HEK293 (cell line): ENCODE measurements at regions not wholly inside any gene's neighbourhood (a gene's known extent, or its start where the extent isn't known, plus 50 kb on each side); places are given as distances from the start of the nearest gene placed in this dataset.

Source experiments
- GLI2 ChIP-seq: fragments of 450-650 bp; formaldehyde crosslinking; IDR thresholded peaks from 2 replicates; pipeline ENCODE4; 2017; ENCODE audit warnings: missing biosample characterization, missing genetic modification characterization, low read depth, borderline replicate concordance
- HIC1 ChIP-seq: fragments of 450-650 bp; formaldehyde crosslinking; IDR thresholded peaks from 2 replicates; pipeline ENCODE4 v1.5.1; 2016; ENCODE audit warnings: missing biosample characterization, missing genetic modification characterization
- HOXD13 ChIP-seq: sonication (generic); formaldehyde crosslinking; IDR thresholded peaks from 2 replicates; pipeline ENCODE4 v1.8.0; 2022; ENCODE audit warnings: missing genetic modification reagents, borderline replicate concordance
- KLF1 ChIP-seq: fragments of 450-650 bp; formaldehyde crosslinking; IDR thresholded peaks from 2 replicates; pipeline ENCODE4 v1.5.1; 2016; ENCODE audit warnings: missing biosample characterization, missing genetic modification characterization
- MYNN ChIP-seq: fragments of 450-650 bp; formaldehyde crosslinking; IDR thresholded peaks from 2 replicates; pipeline ENCODE4 v1.5.1; 2016; ENCODE audit warnings: missing biosample characterization, missing genetic modification characterization, borderline replicate concordance
- PRDM4 ChIP-seq: fragments of 450-650 bp; formaldehyde crosslinking; IDR thresholded peaks from 2 replicates; pipeline ENCODE4 v1.5.1; 2017; ENCODE audit warnings: missing biosample characterization, missing genetic modification characterization
- SP3 ChIP-seq: fragments of 450-650 bp; formaldehyde crosslinking; IDR thresholded peaks from 2 replicates; pipeline ENCODE4 v1.5.1; 2016; ENCODE audit warnings: missing biosample characterization, missing genetic modification characterization
- SP7 ChIP-seq: fragments of 450-650 bp; formaldehyde crosslinking; IDR thresholded peaks from 2 replicates; pipeline ENCODE4 v1.5.1; 2016; ENCODE audit warnings: missing biosample characterization, missing genetic modification characterization
- ZBTB17 ChIP-seq: fragments of 450-650 bp; formaldehyde crosslinking; IDR thresholded peaks from 2 replicates; pipeline ENCODE4 v1.5.1; 2016; ENCODE audit warnings: missing biosample characterization, missing genetic modification characterization
- ZBTB26 ChIP-seq: fragments of 450-650 bp; formaldehyde crosslinking; optimal IDR thresholded peaks from 2 replicates; pipeline ENCODE3; 2016; ENCODE audit warnings: missing biosample characterization, mild to moderate bottlenecking, missing genetic modification characterization
- ZBTB8A ChIP-seq: fragments of 450-650 bp; formaldehyde crosslinking; IDR thresholded peaks from 2 replicates; pipeline ENCODE4 v1.5.1; 2016; ENCODE audit warnings: missing biosample characterization, missing genetic modification characterization
- ZFP3 ChIP-seq: fragments of 450-650 bp; formaldehyde crosslinking; IDR thresholded peaks from 2 replicates; pipeline ENCODE4 v1.5.1; 2016; ENCODE audit warnings: low read depth, missing biosample characterization, missing genetic modification characterization
- ZFP41 ChIP-seq: fragments of 450-650 bp; formaldehyde crosslinking; IDR thresholded peaks from 2 replicates; pipeline ENCODE4 v1.5.1; 2016; ENCODE audit warnings: missing biosample characterization, missing genetic modification characterization, borderline replicate concordance
- ZNF148 ChIP-seq: fragments of 450-650 bp; formaldehyde crosslinking; IDR thresholded peaks from 2 replicates; pipeline ENCODE4 v1.5.0; 2017; ENCODE audit warnings: missing biosample characterization, missing genetic modification characterization, borderline replicate concordance
- ZNF280C ChIP-seq: fragments of 450-650 bp; formaldehyde crosslinking; IDR thresholded peaks from 2 replicates; pipeline ENCODE4 v1.5.1; 2016; ENCODE audit warnings: missing biosample characterization, missing genetic modification characterization
- ZNF366 ChIP-seq: fragments of 450-650 bp; formaldehyde crosslinking; conservative IDR thresholded peaks from 2 replicates; pipeline ENCODE4 v1.5.1; 2016; ENCODE audit warnings: missing biosample characterization, missing genetic modification characterization
- ZNF394 ChIP-seq: fragments of 450-650 bp; formaldehyde crosslinking; IDR thresholded peaks from 2 replicates; pipeline ENCODE4 v1.5.1; 2016; ENCODE audit warnings: missing biosample characterization, missing genetic modification characterization, mild to moderate bottlenecking, moderate library complexity, borderline replicate concordance
- ZNF426 ChIP-seq: fragments of 450-650 bp; formaldehyde crosslinking; IDR thresholded peaks from 2 replicates; pipeline ENCODE4 v1.5.1; 2017; ENCODE audit warnings: missing biosample characterization, missing genetic modification characterization, mild to moderate bottlenecking, inconsistent platforms, moderate library complexity
- ZNF529 ChIP-seq: fragments of 450-650 bp; formaldehyde crosslinking; IDR thresholded peaks from 2 replicates; pipeline ENCODE4 v1.5.1; 2017; ENCODE audit warnings: missing genetic modification characterization, missing biosample characterization; ENCODE audit not compliant: insufficient replicate concordance
- ZNF549 ChIP-seq: fragments of 450-650 bp; IDR thresholded peaks from 2 replicates; pipeline ENCODE4 v1.5.1; 2018; ENCODE audit warnings: missing biosample characterization, missing genetic modification characterization, mild to moderate bottlenecking, inconsistent platforms, moderate library complexity
- ZNF561 ChIP-seq: fragments of 450-650 bp; IDR thresholded peaks from 2 replicates; pipeline ENCODE4 v1.5.1; 2018; ENCODE audit warnings: missing biosample characterization, missing genetic modification characterization, borderline replicate concordance
- ZNF596 ChIP-seq: fragments of 450-650 bp; IDR thresholded peaks from 2 replicates; pipeline ENCODE4 v1.5.0; 2018; ENCODE audit warnings: missing biosample characterization, mild to moderate bottlenecking, missing genetic modification characterization, moderate library complexity
- ZNF626 ChIP-seq: fragments of 450-650 bp; sonication (Bioruptor Pico); formaldehyde crosslinking; IDR thresholded peaks from 2 replicates; pipeline ENCODE4 v1.5.1; 2018; ENCODE audit warnings: missing biosample characterization, missing genetic modification characterization, inconsistent platforms
- ZNF654 ChIP-seq: fragments of 450-650 bp; formaldehyde crosslinking; IDR thresholded peaks from 2 replicates; pipeline ENCODE4 v1.5.1; 2016; ENCODE audit warnings: low read depth, missing biosample characterization, missing genetic modification characterization
- ZSCAN16 ChIP-seq: fragments of 450-650 bp; formaldehyde crosslinking; IDR thresholded peaks from 2 replicates; pipeline ENCODE4 v1.5.1; 2016; ENCODE audit warnings: missing biosample characterization, missing genetic modification characterization

GRCh38 chr12:124480469-124481256 is 86.7 kb downstream of the NCOR2 start (continued):
- TF ChIP-seq ZNF280C (tag by site-specific recombination) (no peak), ZSCAN16 (tag by site-specific recombination) (no peak), ZNF426 (tag by site-specific recombination) (no peak), ZNF561 (no peak), HOXD13 (CRISPR knock-in tag) (no peak), ZFP3 (no peak), MYNN (tag by site-specific recombination) (no peak), ZNF529 (no peak), ZNF549 (tag by site-specific recombination) (no peak), HIC1 (tag by site-specific recombination) (peak; percentile 78), ZNF654 (no peak), GLI2 (tag by site-specific recombination) (no peak), ZNF366 (tag by site-specific recombination) (peak; percentile 51; the same call in 1 of the 2 replicates), ZNF626 (tag by site-specific recombination) (no peak), SP3 (tag by site-specific recombination) (no peak), SP7 (no peak), ZNF596 (tag by site-specific recombination) (no peak), ZBTB26 (tag by site-specific recombination) (no peak), PRDM4 (tag by site-specific recombination) (no peak), ZNF148 (no peak), ZNF394 (tag by site-specific recombination) (no peak), ZBTB8A (no peak), KLF1 (peak; percentile 98), ZBTB17 (no peak), ZFP41 (tag by site-specific recombination) (no peak)
